HG02884 (cell line): ENCODE measurements at regions not wholly inside any gene's neighbourhood (a gene's known extent, or its start where the extent isn't known, plus 50 kb on each side); places are given as distances from the start of the nearest gene placed in this dataset.
A peak's percentile ranks its signal among the peaks of the same experiment; 100 is the strongest.

Experiments used
- ATAC-seq: cut with Tn5 transposase; IDR thresholded peaks from one replicate; pipeline ENCODE4 v1.9.1; 2021; ENCODE audit warnings: mild to moderate bottlenecking, moderate library complexity; ENCODE audit not compliant: unreplicated experiment

DNA sequence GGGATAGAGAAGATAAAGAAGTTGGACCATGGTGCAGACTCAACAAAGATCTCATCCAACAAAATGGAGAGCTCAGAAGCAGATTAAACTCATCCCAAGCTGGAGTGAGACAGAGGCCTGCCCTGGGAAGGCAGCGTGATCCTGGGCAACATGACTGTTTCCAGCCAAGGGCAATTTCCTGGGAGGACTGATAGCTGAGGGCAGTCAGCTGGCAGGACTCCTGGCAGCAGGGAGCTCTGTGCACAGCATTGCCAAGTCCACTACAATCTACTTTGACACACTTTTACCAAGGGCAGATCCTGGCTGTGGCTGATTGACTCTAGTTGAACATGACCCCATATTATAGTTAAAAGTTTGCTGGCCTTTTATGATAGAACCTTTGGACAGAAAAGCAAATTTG is 357.3 kb upstream of the RASGEF1B start:
- ATAC-seq = no peak

DNA sequence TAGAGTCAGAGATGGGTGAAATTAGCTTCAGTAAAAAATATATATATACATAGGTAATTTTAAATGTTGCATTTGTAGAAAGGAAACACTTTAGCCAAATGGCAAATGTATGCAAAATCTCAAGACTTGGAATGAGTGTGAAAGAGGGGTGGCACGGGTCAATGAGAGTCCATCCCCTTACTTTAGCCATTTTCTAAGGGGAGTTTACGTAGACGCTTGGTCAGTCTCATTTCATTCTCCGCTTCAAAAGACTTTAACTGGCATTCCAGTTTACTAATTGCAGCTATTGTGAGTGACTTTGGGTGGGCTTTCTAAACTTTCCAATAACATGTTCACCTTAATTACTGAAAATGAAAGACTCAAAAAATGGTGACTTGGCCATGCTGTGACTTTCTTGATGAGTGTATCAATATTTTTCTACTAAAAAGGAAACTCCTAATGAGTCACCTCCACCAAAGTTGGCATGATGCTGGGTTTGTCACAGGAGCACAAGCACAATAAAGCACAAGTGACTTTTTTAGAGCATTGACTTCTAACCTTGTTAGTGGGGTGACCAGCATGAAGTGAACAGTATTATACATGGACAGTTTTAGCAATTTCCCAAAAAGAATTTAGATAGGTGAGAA is 356.0 kb upstream of the RASGEF1B start:
- peak; percentile 89 for ATAC-seq

DNA sequence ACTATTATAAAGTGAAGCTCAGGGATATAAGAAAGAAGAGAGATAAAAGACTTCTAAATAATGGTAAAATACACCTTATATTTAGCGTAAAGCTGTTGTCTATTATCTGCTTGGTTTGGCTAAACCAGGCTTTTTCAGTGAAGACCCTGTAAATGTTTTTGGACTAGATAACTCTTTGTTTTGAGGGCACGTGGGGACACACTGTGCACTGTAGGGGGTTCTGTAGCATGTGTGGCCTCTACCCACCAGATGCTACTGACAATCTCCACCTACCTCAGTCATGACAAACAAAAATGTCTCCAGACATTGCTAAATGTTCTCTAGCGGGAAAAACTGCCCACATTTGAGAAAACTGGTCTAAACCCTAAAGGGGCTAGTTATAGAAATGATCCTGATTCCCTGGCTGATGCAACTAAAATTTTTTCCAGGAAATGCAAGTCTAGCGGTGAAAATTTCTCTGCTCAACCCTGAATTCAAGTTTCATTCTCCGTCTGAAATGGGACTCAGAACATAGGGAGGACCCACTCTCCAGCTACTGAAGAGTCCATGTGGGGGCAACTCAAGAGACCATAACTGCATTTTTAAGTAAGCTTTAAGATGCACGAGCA is 355.2 kb upstream of the RASGEF1B start:
- ATAC-seq = no peak

DNA sequence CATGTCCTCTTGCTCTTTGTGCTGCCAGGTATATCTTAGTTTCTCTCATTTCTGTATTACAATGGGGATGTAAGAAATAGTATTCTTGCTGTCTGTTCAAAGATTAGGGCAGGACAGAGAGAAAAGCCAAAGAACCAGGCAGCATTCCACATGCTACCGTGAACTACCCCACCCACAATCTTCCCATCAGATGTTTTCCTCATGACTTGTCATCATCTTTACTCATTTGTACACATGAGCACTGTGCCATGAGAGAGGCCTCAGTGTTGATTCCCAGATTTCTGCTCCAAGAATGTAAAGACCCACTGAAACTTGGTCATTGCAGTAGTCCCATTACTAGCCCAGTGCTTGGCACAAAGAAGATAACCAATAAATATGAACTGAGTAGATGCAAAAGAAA is 354.6 kb upstream of the RASGEF1B start:
- no peak for ATAC-seq

DNA sequence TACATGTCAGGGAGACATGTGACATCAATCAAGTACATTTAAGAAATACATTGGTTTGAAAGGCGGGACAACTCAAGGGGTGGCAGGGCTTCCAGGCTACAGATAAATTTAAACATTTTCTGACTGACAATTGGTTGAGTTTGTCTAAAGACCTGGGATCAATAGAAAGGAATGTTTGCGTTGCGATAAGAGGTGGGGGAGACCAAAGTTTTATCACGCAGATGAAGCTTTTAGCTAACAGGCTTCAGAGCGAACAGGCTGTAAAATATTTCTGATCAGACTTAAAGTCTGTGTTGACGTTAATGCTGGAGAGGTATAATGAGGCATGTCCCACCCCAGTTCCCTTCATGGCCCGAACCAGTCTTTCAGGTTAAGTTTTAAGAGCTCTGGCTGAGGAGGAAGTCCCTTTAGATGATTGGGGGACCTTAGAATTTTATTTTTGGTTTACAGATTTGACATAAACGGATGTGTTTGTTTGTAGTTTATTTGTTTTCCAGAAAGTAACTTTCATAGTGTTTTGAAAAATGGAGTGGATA is 346.7 kb upstream of the RASGEF1B start:
- ATAC-seq = no peak

DNA sequence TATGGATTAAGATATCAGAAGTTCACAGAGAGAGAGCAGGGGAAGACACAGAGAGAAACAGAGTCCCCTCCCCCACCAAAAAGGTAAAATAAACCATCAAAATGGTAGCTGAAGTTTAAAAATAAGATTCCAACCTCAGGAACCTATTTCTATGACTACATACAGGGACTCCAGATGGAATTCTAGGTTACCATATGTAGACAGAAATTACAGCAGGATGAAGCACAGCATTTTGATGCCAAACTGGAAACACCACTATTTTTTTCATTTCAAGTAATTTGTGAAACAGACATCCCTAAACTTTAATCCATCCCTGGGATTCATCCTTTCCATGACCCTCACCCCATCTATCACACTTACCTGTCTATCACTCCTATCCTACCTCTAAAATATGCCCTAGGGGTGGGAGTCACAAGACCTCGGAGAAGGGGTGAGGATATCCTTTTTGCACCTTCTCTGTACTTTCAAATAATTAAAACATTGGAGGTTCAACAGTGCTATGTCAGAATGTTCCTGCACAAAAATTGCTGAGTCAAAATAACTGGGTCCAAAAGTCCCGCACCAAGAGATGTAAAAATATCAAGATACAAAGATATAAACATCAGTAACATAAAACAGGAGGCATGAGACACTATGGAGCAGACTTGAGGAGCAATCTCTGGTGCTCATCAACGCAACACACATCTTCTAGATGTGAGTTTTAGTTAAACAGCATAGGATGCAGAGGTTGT is 344.5 kb upstream of the RASGEF1B start:
- no peak for ATAC-seq

DNA sequence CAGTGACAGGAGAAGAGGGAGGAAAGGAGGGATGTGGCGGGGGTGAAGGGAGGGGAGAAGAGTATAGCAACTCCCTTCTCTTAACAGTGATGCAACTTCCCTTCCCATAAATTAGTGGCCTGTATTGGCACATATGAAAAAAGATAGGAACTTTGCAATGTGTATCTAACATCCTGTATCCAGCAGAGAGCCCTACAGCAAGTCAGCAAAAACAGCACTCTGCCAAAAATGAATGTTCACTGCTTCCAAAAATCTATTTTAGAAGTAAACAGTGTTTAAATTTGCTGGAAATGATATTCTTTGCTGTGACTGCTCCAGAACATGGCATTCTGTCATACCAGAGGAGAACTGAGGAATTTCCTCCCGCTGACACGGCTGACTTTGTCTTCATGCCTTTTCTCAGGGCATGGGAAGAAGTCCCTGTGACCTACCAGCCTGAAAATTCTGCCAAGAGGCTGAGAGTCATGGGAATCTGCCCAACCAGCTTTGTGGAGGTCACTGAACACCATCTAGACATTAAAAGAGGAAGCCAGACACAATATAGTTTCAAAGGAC is 343.4 kb upstream of the RASGEF1B start:
- ATAC-seq = no peak

DNA sequence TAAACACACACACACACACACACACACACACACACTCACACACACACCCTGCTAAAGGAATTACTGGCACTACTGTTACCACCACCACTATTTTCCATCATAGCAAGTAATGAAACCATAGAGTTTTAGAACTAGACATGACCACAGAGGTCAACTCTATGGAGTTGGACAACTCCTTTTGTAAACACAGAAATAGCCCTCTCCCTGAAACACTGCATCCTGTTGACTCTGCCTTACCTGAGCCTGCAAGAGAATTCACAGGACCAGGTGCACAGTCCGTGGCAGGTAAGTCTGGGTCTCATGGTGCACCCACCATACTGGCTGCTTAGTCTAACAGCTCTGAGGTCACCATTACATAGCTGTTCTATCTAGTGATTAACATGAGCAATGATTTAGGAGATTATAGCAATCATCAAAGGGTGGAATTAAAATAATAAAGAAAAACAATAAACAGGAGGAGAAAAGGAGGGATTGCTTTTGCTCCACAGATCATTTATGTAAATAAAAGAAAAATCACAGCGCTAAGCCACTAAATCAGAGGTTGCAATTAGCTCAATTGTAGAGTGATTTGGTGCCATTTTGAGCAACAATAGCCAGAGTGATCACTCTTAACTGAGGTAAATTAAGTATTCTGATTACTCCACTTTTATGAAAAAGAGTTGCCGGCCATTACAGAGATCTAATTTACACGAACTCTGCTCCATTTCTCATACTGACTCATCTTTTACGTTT is 340.0 kb upstream of the RASGEF1B start:
- no peak for ATAC-seq

DNA sequence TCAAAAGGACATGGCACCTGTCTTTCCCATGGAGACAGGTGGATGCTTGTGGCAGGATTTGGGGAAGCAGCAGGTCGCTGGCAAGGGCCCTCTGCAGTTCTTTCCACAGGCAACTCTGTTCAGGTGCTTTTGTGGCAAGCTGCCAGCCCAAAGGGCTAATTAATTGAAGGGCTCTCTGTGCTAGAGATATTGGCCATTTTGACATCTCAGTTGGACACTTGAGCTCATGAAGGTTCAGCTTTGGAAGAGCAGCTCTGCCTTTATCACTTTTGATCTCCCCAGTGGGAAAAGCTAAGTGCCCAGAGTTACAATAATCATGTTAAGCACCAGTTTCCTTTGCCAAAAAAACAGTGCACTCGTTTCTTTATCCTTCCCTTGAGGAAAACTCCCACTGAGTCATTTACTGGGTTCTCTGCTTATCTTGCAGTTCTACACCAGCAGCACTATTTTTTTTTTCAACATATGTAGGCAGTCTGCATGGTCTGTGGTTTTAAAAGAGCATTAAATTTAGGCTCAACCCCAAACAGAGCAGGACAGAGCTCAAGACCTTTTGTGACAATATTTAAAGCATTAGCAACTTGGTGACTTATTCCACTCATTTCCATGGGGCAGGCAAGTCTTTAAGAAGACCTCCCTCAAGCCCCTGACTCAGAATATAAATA is 336.4 kb upstream of the RASGEF1B start:
- ATAC-seq = no peak

DNA sequence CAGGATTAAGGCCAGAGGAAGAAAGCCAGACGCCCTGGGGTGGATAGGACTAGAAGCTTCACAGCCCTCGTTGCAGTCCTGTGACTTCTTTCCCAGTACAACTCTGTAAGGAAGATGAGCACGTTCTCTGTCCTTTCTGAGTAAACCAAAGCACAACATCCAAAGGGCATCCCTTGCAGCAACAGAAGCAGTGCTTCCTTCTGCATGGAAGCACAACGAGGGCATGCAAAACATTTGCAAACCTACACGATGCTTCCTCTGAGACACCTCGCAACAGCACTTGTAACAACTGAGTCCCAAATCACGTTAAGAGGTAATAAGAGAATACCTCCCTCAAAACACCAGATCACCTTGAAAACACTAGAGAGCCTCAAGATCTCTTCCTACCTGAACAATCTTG is 335.7 kb upstream of the RASGEF1B start:
- no peak for ATAC-seq

DNA sequence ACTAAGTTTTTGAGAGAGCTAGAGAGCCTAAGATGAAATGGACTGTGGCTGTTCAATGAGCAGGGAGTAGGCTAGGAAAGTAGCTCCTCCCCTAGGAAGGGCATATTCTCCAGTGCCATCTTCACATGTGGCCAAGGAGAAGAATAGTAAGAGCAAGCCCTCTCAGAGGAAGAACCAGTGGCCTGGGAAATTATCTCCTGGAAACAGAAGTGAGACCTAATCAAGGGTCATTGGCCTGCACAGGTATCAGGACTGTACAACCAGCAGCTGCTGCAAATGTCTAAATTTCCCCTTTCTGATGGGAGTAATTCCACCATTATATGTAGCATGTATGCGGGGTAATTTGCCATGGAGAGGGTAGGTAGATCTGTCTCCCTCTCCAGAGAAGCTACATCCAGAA is 334.8 kb upstream of the RASGEF1B start:
- ATAC-seq = no peak

DNA sequence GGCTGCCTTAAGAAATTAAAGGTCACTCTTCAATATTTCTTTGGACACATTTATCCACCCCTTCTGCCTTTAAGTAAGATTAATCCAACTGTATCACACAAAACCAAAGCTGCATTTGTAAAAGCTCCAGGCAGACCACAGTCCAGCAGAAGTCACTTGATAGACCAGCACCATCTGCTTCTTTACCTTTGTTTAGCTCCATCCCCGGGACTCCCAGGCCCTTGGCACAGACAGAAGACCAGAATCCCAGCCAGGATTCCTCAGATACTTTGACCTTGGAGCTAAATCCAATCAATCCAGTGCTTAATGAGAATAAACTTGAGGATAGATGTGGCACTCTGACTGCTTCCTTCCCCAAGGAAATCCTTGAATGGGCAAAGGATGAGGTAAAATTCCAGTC is 333.1 kb upstream of the RASGEF1B start:
- ATAC-seq = no peak

DNA sequence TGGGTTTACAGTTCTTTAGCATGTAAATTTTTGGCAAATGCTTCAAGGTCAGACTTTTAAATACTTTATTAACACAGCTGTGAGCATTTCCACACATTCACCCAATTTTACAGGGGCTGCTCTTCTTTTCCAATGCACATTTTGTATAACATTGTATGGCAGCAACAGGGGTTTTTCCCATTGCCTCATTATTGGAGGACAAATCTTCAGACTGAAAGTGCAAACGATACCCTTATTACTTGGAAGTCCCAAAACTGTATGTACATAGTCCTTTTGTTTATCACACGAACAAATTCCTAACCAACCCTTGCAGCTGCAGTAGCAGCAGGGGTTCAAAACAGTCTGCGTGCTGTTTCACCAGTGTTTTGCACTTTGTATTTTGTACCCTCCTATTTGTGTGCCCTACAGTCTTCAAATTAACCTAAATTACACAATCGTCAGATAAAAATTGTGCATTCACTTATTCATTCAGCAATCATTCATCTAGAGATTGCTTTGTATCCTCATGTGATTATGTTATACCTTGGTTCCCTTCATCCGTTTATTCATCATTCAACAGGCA is 330.7 kb upstream of the RASGEF1B start:
- no peak for ATAC-seq

DNA sequence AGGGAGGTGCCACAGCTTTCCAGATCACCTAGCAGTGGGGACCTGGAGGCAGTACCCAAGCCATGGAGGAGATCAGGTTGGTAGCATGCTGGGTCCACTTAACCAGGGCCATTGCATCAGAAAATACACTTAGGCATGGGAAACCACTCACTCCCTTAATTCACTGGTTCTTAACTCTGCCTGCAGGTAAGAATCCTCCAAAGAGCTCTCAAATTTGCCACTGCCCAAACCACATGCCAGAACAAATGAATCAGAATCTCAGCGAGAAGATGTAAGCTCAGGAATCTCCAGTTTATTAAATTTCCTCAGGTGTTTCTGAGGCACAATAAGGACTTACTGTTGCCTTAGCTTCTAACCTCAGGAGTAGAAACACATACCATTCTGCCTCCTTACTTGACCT is 327.7 kb upstream of the RASGEF1B start:
- no peak for ATAC-seq

DNA sequence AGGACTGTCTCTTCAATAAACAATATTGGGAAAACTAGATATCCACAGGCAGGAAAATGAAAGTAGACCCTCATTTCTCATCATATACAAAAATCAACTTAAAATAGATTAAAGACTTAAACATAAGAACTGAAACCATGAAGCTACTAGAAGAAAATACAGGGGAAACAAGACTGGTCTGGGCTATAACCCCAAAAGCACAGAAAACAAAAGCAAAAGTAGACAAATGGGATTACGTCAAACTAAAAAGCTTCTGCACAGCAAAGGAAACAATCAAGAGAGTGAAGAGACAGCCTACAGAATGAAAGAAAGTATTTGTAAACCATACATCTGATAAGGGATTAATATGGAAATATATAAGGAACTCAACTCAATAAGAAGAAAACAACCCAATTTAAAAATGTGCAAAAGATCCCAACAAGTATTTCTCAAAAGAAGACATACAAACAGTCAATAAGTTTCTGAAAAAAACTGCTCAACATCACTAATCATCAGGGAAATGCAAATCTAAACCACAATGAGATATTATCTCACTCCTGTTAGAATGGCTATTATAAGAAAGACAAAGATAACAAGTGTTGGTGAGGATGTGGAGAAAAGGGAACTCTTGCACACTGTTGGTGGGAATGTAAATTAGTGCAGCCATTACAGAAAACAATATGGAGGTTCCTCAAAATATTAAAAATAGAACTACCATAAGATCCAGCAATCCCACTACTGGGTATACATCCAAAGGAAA is 325.3 kb upstream of the RASGEF1B start:
- ATAC-seq = no peak

DNA sequence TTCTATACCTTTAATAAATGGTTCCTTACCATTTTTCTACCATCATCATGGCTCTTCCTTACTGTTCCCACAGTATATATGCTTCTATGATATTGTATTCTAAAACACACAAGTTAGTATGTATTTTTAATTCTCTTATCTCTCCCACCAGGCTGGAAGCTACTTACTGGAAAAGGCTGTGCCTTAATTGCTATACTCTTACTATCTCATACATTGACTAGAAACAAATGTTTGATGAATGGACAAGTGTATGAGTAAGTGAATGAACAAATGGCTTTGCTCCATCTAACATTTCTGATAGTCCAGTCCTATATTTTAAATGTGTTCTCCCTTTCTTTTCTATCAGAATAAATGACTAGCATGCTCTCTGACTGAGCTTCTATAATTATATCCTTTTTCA is 320.8 kb upstream of the RASGEF1B start:
- no peak for ATAC-seq

DNA sequence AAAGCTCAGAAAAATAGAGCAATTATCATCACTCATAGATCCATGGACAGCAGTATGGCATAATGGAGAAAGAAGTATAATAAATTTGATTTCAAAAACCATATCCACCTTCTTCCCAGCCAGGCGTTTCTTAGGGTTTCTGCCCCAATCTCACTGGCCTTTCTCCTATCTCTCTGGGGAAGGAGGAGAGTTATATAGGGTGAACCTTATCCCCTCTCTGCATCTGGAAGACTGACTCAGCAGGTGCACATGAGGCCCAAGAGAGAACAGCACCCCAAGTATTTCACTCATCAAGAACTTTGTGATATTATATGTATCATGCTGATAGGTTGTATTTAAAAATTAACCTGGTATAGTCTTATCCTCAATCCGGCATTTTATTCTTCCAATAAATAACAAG is 318.8 kb upstream of the RASGEF1B start:
- ATAC-seq = no peak

DNA sequence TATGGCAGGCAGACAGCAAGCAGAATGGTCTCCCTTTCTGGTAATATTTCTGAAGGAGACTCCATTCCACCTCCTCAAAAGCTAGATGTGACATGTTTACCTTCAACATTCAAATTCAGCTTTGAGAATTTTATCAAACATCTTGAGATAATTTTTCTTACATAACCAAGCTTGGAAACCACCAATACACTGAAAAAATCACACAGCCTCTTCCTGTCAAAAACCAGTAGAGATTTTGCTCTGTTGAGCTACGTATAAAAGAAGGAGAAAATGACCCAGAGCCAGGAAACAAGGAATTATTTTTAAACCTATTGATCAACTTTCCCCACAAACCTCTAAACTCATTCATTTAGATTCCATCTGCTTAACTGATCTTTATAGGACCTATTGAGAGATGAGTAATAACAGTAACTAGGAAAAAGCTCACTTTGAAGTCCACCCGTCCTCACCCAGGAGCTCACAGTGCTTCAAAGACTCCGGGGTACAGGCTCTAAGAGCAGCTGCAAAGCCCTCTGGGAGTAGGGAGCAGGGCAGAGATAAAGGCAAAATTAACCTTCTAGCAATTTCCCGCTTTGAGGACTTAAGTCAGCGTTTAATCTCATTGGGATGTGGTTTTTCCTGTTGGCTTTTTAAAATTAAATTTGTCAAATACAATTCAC is 318.2 kb upstream of the RASGEF1B start:
- ATAC-seq = no peak

DNA sequence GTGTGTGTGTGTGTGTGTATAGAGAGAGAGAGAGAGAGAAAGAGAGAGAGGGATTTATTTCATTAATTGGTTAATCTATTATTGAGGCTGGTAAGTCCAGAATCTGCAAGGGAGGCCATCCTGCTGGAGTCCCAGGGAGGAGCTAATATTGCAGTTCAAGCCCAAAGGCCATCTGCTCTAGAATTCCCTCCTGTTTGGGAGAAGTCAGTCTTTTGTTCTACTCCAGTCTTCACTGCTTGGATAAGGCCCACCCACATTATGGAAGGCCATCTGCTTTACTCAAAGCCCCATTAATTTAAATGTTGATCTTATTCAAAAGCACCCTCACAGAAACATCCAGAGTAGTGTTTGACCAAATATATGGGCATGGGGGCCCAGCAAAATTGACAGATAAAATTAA is 317.5 kb upstream of the RASGEF1B start:
- ATAC-seq = no peak
